ENCODE measurements at regions not wholly inside any gene's neighbourhood (a gene's known extent, or its start where the extent isn't known, plus 50 kb on each side); places are given as distances from the start of the nearest gene placed in this dataset.
A peak's percentile ranks its signal among the peaks of the same experiment; 100 is the strongest.

- DNase-seq (ENCODE audit: low read depth, low spot score), result no peak
Observed at GRCh38 chr11:82676483-82677094, 57.1 kb downstream of the FAM181B start.

- no peak for DNase-seq (ENCODE audit: low read depth, low spot score)
Observed at GRCh38 chr11:82675838-82676237, 57.8 kb downstream of the FAM181B start.

GRCh38 chr11:82673631-82674030 lies 60.0 kb downstream of the FAM181B start:
- DNase-seq (ENCODE audit: low read depth, low spot score), result no peak

GRCh38 chr11:82671451-82671850 lies 62.2 kb downstream of the FAM181B start:
- no peak for DNase-seq (ENCODE audit: low read depth, low spot score)

GRCh38 chr11:82663535-82663934 lies 70.1 kb downstream of the FAM181B start:
- DNase-seq (ENCODE audit: low read depth, low spot score), result no peak

- DNase-seq (ENCODE audit: low read depth, low spot score), result no peak
Observed at GRCh38 chr11:82653752-82654151, 79.9 kb downstream of the FAM181B start.

- no peak for DNase-seq (ENCODE audit: low read depth, low spot score)
Observed at GRCh38 chr11:82639251-82639650, 94.4 kb downstream of the FAM181B start.

GRCh38 chr11:82636615-82637014 lies 97.0 kb downstream of the FAM181B start:
- DNase-seq (ENCODE audit: low read depth, low spot score), result no peak

- peak; percentile 0 for DNase-seq (ENCODE audit: low read depth, low spot score)
Observed at GRCh38 chr11:82634091-82634490, 99.6 kb downstream of the FAM181B start.

- DNase-seq (ENCODE audit: low read depth, low spot score), result peak; percentile 16
Observed at GRCh38 chr11:82631722-82632630, 101.7 kb downstream of the FAM181B start.

- no peak for DNase-seq (ENCODE audit: low read depth, low spot score)
Observed at GRCh38 chr11:82610671-82611070, 123.0 kb downstream of the FAM181B start.

GRCh38 chr11:82606738-82607137 lies 126.9 kb downstream of the FAM181B start:
- DNase-seq (ENCODE audit: low read depth, low spot score), result no peak

- no peak for DNase-seq (ENCODE audit: low read depth, low spot score)
Observed at GRCh38 chr11:82601711-82602110, 132.0 kb downstream of the FAM181B start.

- DNase-seq (ENCODE audit: low read depth, low spot score), result no peak
Observed at GRCh38 chr11:82599836-82600235, 133.8 kb downstream of the FAM181B start.

- DNase-seq (ENCODE audit: low read depth, low spot score), result no peak
Observed at GRCh38 chr11:82586581-82586980, 147.1 kb downstream of the FAM181B start.

- no peak for DNase-seq (ENCODE audit: low read depth, low spot score)
Observed at GRCh38 chr11:82577246-82577645, 156.4 kb downstream of the FAM181B start.

GRCh38 chr11:82560836-82561235 lies 172.8 kb downstream of the FAM181B start:
- DNase-seq (ENCODE audit: low read depth, low spot score), result no peak

- DNase-seq (ENCODE audit: low read depth, low spot score), result no peak
Observed at GRCh38 chr11:82559609-82560008, 174.1 kb downstream of the FAM181B start.

GRCh38 chr11:82557274-82557673 lies 176.4 kb downstream of the FAM181B start:
- DNase-seq (ENCODE audit: low read depth, low spot score), result no peak

GRCh38 chr11:82556210-82556609 lies 177.5 kb downstream of the FAM181B start:
- DNase-seq (ENCODE audit: low read depth, low spot score), result no peak

- no peak for DNase-seq (ENCODE audit: low read depth, low spot score)
Observed at GRCh38 chr11:82546661-82547557, 186.8 kb downstream of the FAM181B start.

- no peak for DNase-seq (ENCODE audit: low read depth, low spot score)
Observed at GRCh38 chr11:82539669-82540068, 194.0 kb downstream of the FAM181B start.
